ENCODE measurements at regions not wholly inside any gene's neighbourhood (a gene's known extent, or its start where the extent isn't known, plus 50 kb on each side); places are given as distances from the start of the nearest gene placed in this dataset.

- intact Hi-C loops (cut with micrococcal nuclease): no loop called here
- no peak overlapping the region for H3K4me2 ChIP-seq (ENCODE audit: insufficient read depth, low read length)
- H3K79me2 ChIP-seq (ENCODE audit: control insufficient read depth, insufficient read depth, low read length): no peaks in the 10 kb centered on the region
Measured at GRCh38 chr2:19256121-19256601, 102.3 kb downstream of the OSR1 start.

GRCh38 chr2:19255481-19255880 is 102.9 kb downstream of the OSR1 start:
- dilution Hi-C loops (cut with MboI; ENCODE audit: extremely low pct_ligation_motif_present, low sequenced_read_pairs): no loop called here
- no TSS peak for BruUV-seq (replicated peaks)
- ChIA-PET POLR2A (no interaction called here), CTCF (no interaction called here)
- TF ChIP-seq JUN (IDR thresholded peaks at IDR 0.05; ENCODE audit: borderline replicate concordance, insufficient read depth, insufficient read length, low read depth) (no peak), FOS (IDR thresholded peaks at IDR 0.05; ENCODE audit: borderline replicate concordance, insufficient read depth, low read length) (no peak), MYC (IDR thresholded peaks at IDR 0.05; ENCODE audit: low read depth, low read length) (no peak), POLR2A (IDR thresholded peaks at IDR 0.05; ENCODE audit: low read depth, low read length) (no peak), POLR2AphosphoS5 (IDR thresholded peaks at IDR 0.05; ENCODE audit: insufficient read depth, low read depth, low read length) (no peak), EZH2 (IDR thresholded peaks at IDR 0.05; ENCODE audit: borderline replicate concordance, low read depth, low read length, severe bottlenecking) (no peak), MAX (IDR thresholded peaks at IDR 0.05; ENCODE audit: insufficient read depth, insufficient read length) (no peak), GATA2 (IDR thresholded peaks at IDR 0.05; ENCODE audit: insufficient read depth, insufficient read length, low read depth, low read length) (no peak)
- TF ChIP-seq, protein P1, sequence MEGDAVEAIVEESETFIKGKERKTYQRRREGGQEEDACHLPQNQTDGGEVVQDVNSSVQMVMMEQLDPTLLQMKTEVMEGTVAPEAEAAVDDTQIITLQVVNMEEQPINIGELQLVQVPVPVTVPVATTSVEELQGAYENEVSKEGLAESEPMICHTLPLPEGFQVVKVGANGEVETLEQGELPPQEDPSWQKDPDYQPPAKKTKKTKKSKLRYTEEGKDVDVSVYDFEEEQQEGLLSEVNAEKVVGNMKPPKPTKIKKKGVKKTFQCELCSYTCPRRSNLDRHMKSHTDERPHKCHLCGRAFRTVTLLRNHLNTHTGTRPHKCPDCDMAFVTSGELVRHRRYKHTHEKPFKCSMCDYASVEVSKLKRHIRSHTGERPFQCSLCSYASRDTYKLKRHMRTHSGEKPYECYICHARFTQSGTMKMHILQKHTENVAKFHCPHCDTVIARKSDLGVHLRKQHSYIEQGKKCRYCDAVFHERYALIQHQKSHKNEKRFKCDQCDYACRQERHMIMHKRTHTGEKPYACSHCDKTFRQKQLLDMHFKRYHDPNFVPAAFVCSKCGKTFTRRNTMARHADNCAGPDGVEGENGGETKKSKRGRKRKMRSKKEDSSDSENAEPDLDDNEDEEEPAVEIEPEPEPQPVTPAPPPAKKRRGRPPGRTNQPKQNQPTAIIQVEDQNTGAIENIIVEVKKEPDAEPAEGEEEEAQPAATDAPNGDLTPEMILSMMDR (IDR thresholded peaks at IDR 0.05; ENCODE audit: extremely low read depth in 1 of 2, insufficient read depth in 1 of 2, low read depth in 1 of 2, low read length in 2 of 2): no peak
- no peak for FAIRE-seq
- Histone ChIP-seq H3K9ac (replicated peaks; ENCODE audit: extremely low read depth, insufficient read depth, low read length) (no peak overlapping the region), H3K79me2 (ENCODE audit: control insufficient read depth, insufficient read depth, low read length) (no peaks in the 10 kb centered on the region), H3K4me2 (ENCODE audit: insufficient read depth, low read length) (no peak overlapping the region), H3K27ac (ENCODE audit: insufficient read depth, low read depth, low read length) (no peak overlapping the region), H3K27me3 (ENCODE audit: control insufficient read depth in 2 of 2, insufficient read depth in 2 of 2, low read length in 2 of 2) (no peaks in the 10 kb centered on the region), H3K9me3 (replicated peaks; ENCODE audit: control insufficient read depth, insufficient read depth, low read length) (no peaks in the 10 kb centered on the region), H3K36me3 (ENCODE audit: control insufficient read depth in 2 of 2, extremely low read depth in 1 of 2, insufficient read depth in 2 of 2, low read length in 2 of 2) (no peaks in the 10 kb centered on the region), H3K9me1 (replicated peaks; ENCODE audit: control insufficient read depth, extremely low read depth, insufficient read depth, low read length) (no peaks in the 10 kb centered on the region), H4K20me1 (replicated peaks; ENCODE audit: control insufficient read depth, extremely low read depth, insufficient read depth, low read length) (no peaks in the 10 kb centered on the region), H3K4me1 (ENCODE audit: control insufficient read depth, extremely low read depth, insufficient read depth, low read length) (no peaks in the 10 kb centered on the region), H2AFZ (ENCODE audit: low read depth, low read length) (no peak overlapping the region), H3K4me3 (replicated peaks in 1 of 3; ENCODE audit: insufficient read depth in 1 of 3, low read depth in 1 of 3, low read length in 3 of 3) (no peak overlapping the region)
- intact Hi-C loops (cut with micrococcal nuclease): no loop called here
- no peak for DNase-seq (ENCODE audit: low read depth, low spot score)

More at GRCh38 chr2:19256121-19256601, 102.3 kb downstream of the OSR1 start:
- ChIA-PET CTCF (no interaction called here), POLR2A (no interaction called here)
- Histone ChIP-seq H3K4me1 (ENCODE audit: control insufficient read depth, extremely low read depth, insufficient read depth, low read length) (no peaks in the 10 kb centered on the region), H2AFZ (ENCODE audit: low read depth, low read length) (no peak overlapping the region), H3K9ac (replicated peaks; ENCODE audit: extremely low read depth, insufficient read depth, low read length) (no peak overlapping the region), H3K4me3 (replicated peaks in 1 of 3; ENCODE audit: insufficient read depth in 1 of 3, low read depth in 1 of 3, low read length in 3 of 3) (no peak overlapping the region), H3K9me1 (replicated peaks; ENCODE audit: control insufficient read depth, extremely low read depth, insufficient read depth, low read length) (no peaks in the 10 kb centered on the region), H3K27me3 (ENCODE audit: control insufficient read depth in 2 of 2, insufficient read depth in 2 of 2, low read length in 2 of 2) (no peaks in the 10 kb centered on the region), H4K20me1 (replicated peaks; ENCODE audit: control insufficient read depth, extremely low read depth, insufficient read depth, low read length) (no peaks in the 10 kb centered on the region), H3K36me3 (ENCODE audit: control insufficient read depth in 2 of 2, extremely low read depth in 1 of 2, insufficient read depth in 2 of 2, low read length in 2 of 2) (no peaks in the 10 kb centered on the region), H3K27ac (ENCODE audit: insufficient read depth, low read depth, low read length) (no peak overlapping the region), H3K9me3 (replicated peaks; ENCODE audit: control insufficient read depth, insufficient read depth, low read length) (no peaks in the 10 kb centered on the region)
- no TSS peak for BruUV-seq (replicated peaks)
- FAIRE-seq (no peak), DNase-seq (ENCODE audit: low read depth, low spot score) (peak; percentile 5)
- dilution Hi-C loops (cut with MboI; ENCODE audit: extremely low pct_ligation_motif_present, low sequenced_read_pairs): no loop called here
- TF ChIP-seq MAX (IDR thresholded peaks at IDR 0.05; ENCODE audit: insufficient read depth, insufficient read length) (no peak), FOS (IDR thresholded peaks at IDR 0.05; ENCODE audit: borderline replicate concordance, insufficient read depth, low read length) (peak; percentile 67)

Data from endothelial cell of umbilical vein (primary cell).